ENCODE measurements at regions not wholly inside any gene's neighbourhood (a gene's known extent, or its start where the extent isn't known, plus 50 kb on each side); places are given as distances from the start of the nearest gene placed in this dataset.

- no peak overlapping the region for H3K9ac ChIP-seq (ENCODE audit: low read depth in 1 of 2, low read length in 2 of 2)
- no peaks in the 10 kb centered on the region for H3K27me3 ChIP-seq (ENCODE audit: control insufficient read depth in 2 of 2, insufficient read depth in 2 of 2, low read length in 2 of 2)
- no peaks in the 10 kb centered on the region for H3K36me3 ChIP-seq (ENCODE audit: control insufficient read depth in 2 of 2, insufficient read depth in 2 of 2, low read length in 2 of 2)
- no peaks in the 10 kb centered on the region for H3K9me3 ChIP-seq (ENCODE audit: control insufficient read depth in 2 of 2, low read length in 2 of 2)
- H3K4me1 ChIP-seq (ENCODE audit: control insufficient read depth in 2 of 2, insufficient read depth in 2 of 2, low read length in 2 of 2), result peaks cover 0 to 10% of the 10 kb centered on the region in 2 donors
- H3K4me3 ChIP-seq (ENCODE audit: low read length in 2 of 2), result no peak overlapping the region
- H3K27ac ChIP-seq (ENCODE audit: low read depth in 2 of 2, low read length in 2 of 2), result peak overlapping the region in 1 of 2 donors; percentile 3
These were observed 626.5 kb upstream of the TBL1XR1 start for GRCh38 chr3:177823701-177824189.

- Histone ChIP-seq H3K4me3 (ENCODE audit: low read length in 2 of 2) (no peak overlapping the region), H3K9me3 (ENCODE audit: control insufficient read depth in 2 of 2, low read length in 2 of 2) (no peaks in the 10 kb centered on the region), H3K27ac (ENCODE audit: low read depth in 2 of 2, low read length in 2 of 2) (peak overlapping the region in 1 of 2 donors; percentile 25), H3K9ac (ENCODE audit: low read depth in 1 of 2, low read length in 2 of 2) (no peak overlapping the region), H3K4me1 (ENCODE audit: control insufficient read depth in 2 of 2, insufficient read depth in 2 of 2, low read length in 2 of 2) (peaks cover 0 to 10% of the 10 kb centered on the region in 2 donors), H3K27me3 (ENCODE audit: control insufficient read depth in 2 of 2, insufficient read depth in 2 of 2, low read length in 2 of 2) (no peaks in the 10 kb centered on the region), H3K36me3 (ENCODE audit: control insufficient read depth in 2 of 2, insufficient read depth in 2 of 2, low read length in 2 of 2) (no peaks in the 10 kb centered on the region)
These were observed 627.0 kb upstream of the TBL1XR1 start for GRCh38 chr3:177824190-177824786.

GRCh38 chr3:177824841-177825240 is 627.6 kb upstream of the TBL1XR1 start:
- no peak overlapping the region for H3K9ac ChIP-seq (ENCODE audit: low read depth in 1 of 2, low read length in 2 of 2)
- H3K4me1 ChIP-seq (ENCODE audit: control insufficient read depth in 2 of 2, insufficient read depth in 2 of 2, low read length in 2 of 2), result peaks cover 0 to 10% of the 10 kb centered on the region in 2 donors
- H3K36me3 ChIP-seq (ENCODE audit: control insufficient read depth in 2 of 2, insufficient read depth in 2 of 2, low read length in 2 of 2), result no peaks in the 10 kb centered on the region
- H3K9me3 ChIP-seq (ENCODE audit: control insufficient read depth in 2 of 2, low read length in 2 of 2), result no peaks in the 10 kb centered on the region
- no peak overlapping the region for H3K4me3 ChIP-seq (ENCODE audit: low read length in 2 of 2)
- H3K27me3 ChIP-seq (ENCODE audit: control insufficient read depth in 2 of 2, insufficient read depth in 2 of 2, low read length in 2 of 2), result no peaks in the 10 kb centered on the region
- no peak overlapping the region for H3K27ac ChIP-seq (ENCODE audit: low read depth in 2 of 2, low read length in 2 of 2)

GRCh38 chr3:177826253-177826652 is 629.0 kb upstream of the TBL1XR1 start:
- H3K9ac ChIP-seq (ENCODE audit: low read depth in 1 of 2, low read length in 2 of 2), result no peak overlapping the region
- no peaks in the 10 kb centered on the region for H3K27me3 ChIP-seq (ENCODE audit: control insufficient read depth in 2 of 2, insufficient read depth in 2 of 2, low read length in 2 of 2)
- H3K4me1 ChIP-seq (ENCODE audit: control insufficient read depth in 2 of 2, insufficient read depth in 2 of 2, low read length in 2 of 2), result peaks cover 0 to 10% of the 10 kb centered on the region in 2 donors
- H3K36me3 ChIP-seq (ENCODE audit: control insufficient read depth in 2 of 2, insufficient read depth in 2 of 2, low read length in 2 of 2), result no peaks in the 10 kb centered on the region
- no peak overlapping the region for H3K4me3 ChIP-seq (ENCODE audit: low read length in 2 of 2)
- no peaks in the 10 kb centered on the region for H3K9me3 ChIP-seq (ENCODE audit: control insufficient read depth in 2 of 2, low read length in 2 of 2)
- no peak overlapping the region for H3K27ac ChIP-seq (ENCODE audit: low read depth in 2 of 2, low read length in 2 of 2)

- H3K27me3 ChIP-seq (ENCODE audit: control insufficient read depth in 2 of 2, insufficient read depth in 2 of 2, low read length in 2 of 2), result no peaks in the 10 kb centered on the region
- no peak overlapping the region for H3K27ac ChIP-seq (ENCODE audit: low read depth in 2 of 2, low read length in 2 of 2)
- H3K9ac ChIP-seq (ENCODE audit: low read depth in 1 of 2, low read length in 2 of 2), result no peak overlapping the region
These were observed 630.4 kb upstream of the TBL1XR1 start for GRCh38 chr3:177827511-177828207.

GRCh38 chr3:177828208-177828565 is 630.9 kb upstream of the TBL1XR1 start:
- H3K4me1 ChIP-seq (ENCODE audit: control insufficient read depth in 2 of 2, insufficient read depth in 2 of 2, low read length in 2 of 2), result peaks cover 0 to 11% of the 10 kb centered on the region in 2 donors
- no peak overlapping the region for H3K27ac ChIP-seq (ENCODE audit: low read depth in 2 of 2, low read length in 2 of 2)
- no peaks in the 10 kb centered on the region for H3K9me3 ChIP-seq (ENCODE audit: control insufficient read depth in 2 of 2, low read length in 2 of 2)
- H3K4me3 ChIP-seq (ENCODE audit: low read length in 2 of 2), result no peak overlapping the region
- no peak overlapping the region for H3K9ac ChIP-seq (ENCODE audit: low read depth in 1 of 2, low read length in 2 of 2)
- H3K27me3 ChIP-seq (ENCODE audit: control insufficient read depth in 2 of 2, insufficient read depth in 2 of 2, low read length in 2 of 2), result no peaks in the 10 kb centered on the region
- no peaks in the 10 kb centered on the region for H3K36me3 ChIP-seq (ENCODE audit: control insufficient read depth in 2 of 2, insufficient read depth in 2 of 2, low read length in 2 of 2)

More at GRCh38 chr3:177827511-177828207, 630.4 kb upstream of the TBL1XR1 start:
- Histone ChIP-seq H3K36me3 (ENCODE audit: control insufficient read depth in 2 of 2, insufficient read depth in 2 of 2, low read length in 2 of 2) (no peaks in the 10 kb centered on the region), H3K4me1 (ENCODE audit: control insufficient read depth in 2 of 2, insufficient read depth in 2 of 2, low read length in 2 of 2) (peaks cover 0 to 10% of the 10 kb centered on the region in 2 donors), H3K9me3 (ENCODE audit: control insufficient read depth in 2 of 2, low read length in 2 of 2) (no peaks in the 10 kb centered on the region), H3K4me3 (ENCODE audit: low read length in 2 of 2) (no peak overlapping the region)

GRCh38 chr3:177830411-177830849 is 633.1 kb upstream of the TBL1XR1 start:
- no peak overlapping the region for H3K27ac ChIP-seq (ENCODE audit: low read depth in 2 of 2, low read length in 2 of 2)
- H3K9ac ChIP-seq (ENCODE audit: low read depth in 1 of 2, low read length in 2 of 2), result no peak overlapping the region
- H3K4me3 ChIP-seq (ENCODE audit: low read length in 2 of 2), result no peak overlapping the region
- H3K27me3 ChIP-seq (ENCODE audit: control insufficient read depth in 2 of 2, insufficient read depth in 2 of 2, low read length in 2 of 2), result no peaks in the 10 kb centered on the region
- H3K9me3 ChIP-seq (ENCODE audit: control insufficient read depth in 2 of 2, low read length in 2 of 2), result no peaks in the 10 kb centered on the region
- no peaks in the 10 kb centered on the region for H3K36me3 ChIP-seq (ENCODE audit: control insufficient read depth in 2 of 2, insufficient read depth in 2 of 2, low read length in 2 of 2)
- H3K4me1 ChIP-seq (ENCODE audit: control insufficient read depth in 2 of 2, insufficient read depth in 2 of 2, low read length in 2 of 2), result peaks cover 0 to 6% of the 10 kb centered on the region in 2 donors

- Histone ChIP-seq H3K36me3 (ENCODE audit: control insufficient read depth in 2 of 2, insufficient read depth in 2 of 2, low read length in 2 of 2) (no peaks in the 10 kb centered on the region), H3K27ac (ENCODE audit: low read depth in 2 of 2, low read length in 2 of 2) (no peak overlapping the region), H3K9ac (ENCODE audit: low read depth in 1 of 2, low read length in 2 of 2) (no peak overlapping the region), H3K9me3 (ENCODE audit: control insufficient read depth in 2 of 2, low read length in 2 of 2) (no peaks in the 10 kb centered on the region), H3K4me3 (ENCODE audit: low read length in 2 of 2) (no peak overlapping the region), H3K27me3 (ENCODE audit: control insufficient read depth in 2 of 2, insufficient read depth in 2 of 2, low read length in 2 of 2) (no peaks in the 10 kb centered on the region), H3K4me1 (ENCODE audit: control insufficient read depth in 2 of 2, insufficient read depth in 2 of 2, low read length in 2 of 2) (peaks cover 0 to 6% of the 10 kb centered on the region in 2 donors)
These were observed 634.1 kb upstream of the TBL1XR1 start for GRCh38 chr3:177831361-177831760.

- peaks cover 0 to 6% of the 10 kb centered on the region in 2 donors for H3K4me1 ChIP-seq (ENCODE audit: control insufficient read depth in 2 of 2, insufficient read depth in 2 of 2, low read length in 2 of 2)
- H3K9ac ChIP-seq (ENCODE audit: low read depth in 1 of 2, low read length in 2 of 2), result no peak overlapping the region
- no peak overlapping the region for H3K4me3 ChIP-seq (ENCODE audit: low read length in 2 of 2)
- H3K36me3 ChIP-seq (ENCODE audit: control insufficient read depth in 2 of 2, insufficient read depth in 2 of 2, low read length in 2 of 2), result no peaks in the 10 kb centered on the region
- H3K9me3 ChIP-seq (ENCODE audit: control insufficient read depth in 2 of 2, low read length in 2 of 2), result no peaks in the 10 kb centered on the region
- H3K27me3 ChIP-seq (ENCODE audit: control insufficient read depth in 2 of 2, insufficient read depth in 2 of 2, low read length in 2 of 2), result no peaks in the 10 kb centered on the region
- H3K27ac ChIP-seq (ENCODE audit: low read depth in 2 of 2, low read length in 2 of 2), result no peak overlapping the region
These were observed 635.6 kb upstream of the TBL1XR1 start for GRCh38 chr3:177832880-177833279.

- Histone ChIP-seq H3K9me3 (ENCODE audit: control insufficient read depth in 2 of 2, low read length in 2 of 2) (no peaks in the 10 kb centered on the region), H3K4me3 (ENCODE audit: low read length in 2 of 2) (no peak overlapping the region), H3K27me3 (ENCODE audit: control insufficient read depth in 2 of 2, insufficient read depth in 2 of 2, low read length in 2 of 2) (no peaks in the 10 kb centered on the region), H3K4me1 (ENCODE audit: control insufficient read depth in 2 of 2, insufficient read depth in 2 of 2, low read length in 2 of 2) (peaks cover 0 to 6% of the 10 kb centered on the region in 2 donors), H3K9ac (ENCODE audit: low read depth in 1 of 2, low read length in 2 of 2) (no peak overlapping the region), H3K36me3 (ENCODE audit: control insufficient read depth in 2 of 2, insufficient read depth in 2 of 2, low read length in 2 of 2) (no peaks in the 10 kb centered on the region), H3K27ac (ENCODE audit: low read depth in 2 of 2, low read length in 2 of 2) (no peak overlapping the region)
These were observed 636.0 kb upstream of the TBL1XR1 start for GRCh38 chr3:177833332-177833731.
